Uterus (tissue), 2 donors: ENCODE measurements at regions not wholly inside any gene's neighbourhood (a gene's known extent, or its start where the extent isn't known, plus 50 kb on each side); places are given as distances from the start of the nearest gene placed in this dataset.

Experiments
- CTCF ChIP-seq, 4 experiments: fragments of 200-600 bp in 2 of 4; fragments of 450-650 bp in 2 of 4; sonication (generic) in 2 of 4; IDR thresholded peaks; one replicate each; pipeline ENCODE4 v1.5.1; 2016 to 2019; ENCODE audit warnings: antibody characterized with exemption in 4 of 4, mild to moderate bottlenecking in 2 of 4, moderate library complexity in 1 of 4
- POLR2A ChIP-seq, 2 donors: fragments of 450-650 bp; IDR thresholded peaks; one replicate each; pipeline ENCODE4 v1.6.1; 2016; ENCODE audit warnings: antibody characterized with exemption in 2 of 2, mild to moderate bottlenecking in 1 of 2, moderate library complexity in 1 of 2

DNA sequence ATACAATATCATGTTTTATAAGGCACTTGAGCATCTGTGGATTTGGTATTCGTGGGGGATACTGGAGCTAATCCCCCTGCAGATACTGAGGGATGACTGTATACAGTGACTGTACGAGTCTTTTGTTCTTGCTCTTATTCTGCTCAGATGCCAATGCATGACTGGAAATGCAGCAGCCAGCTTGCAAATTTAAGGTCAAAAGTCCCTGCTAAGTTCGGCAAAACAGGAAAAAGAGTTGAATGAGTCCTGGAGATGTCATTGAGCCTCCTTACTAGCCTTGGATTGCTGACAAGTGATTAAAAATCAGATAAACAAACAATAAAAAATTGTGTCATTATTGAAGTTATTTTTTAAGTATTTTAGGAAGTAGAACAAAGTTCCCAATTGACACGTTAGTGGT, 599.3 kb upstream of the IMPG1 start:
- TF ChIP-seq CTCF (IDR thresholded peaks at IDR 0.05) (no peak), POLR2A (IDR thresholded peaks at IDR 0.05) (no peak)
